Activated CD4-positive, CD25-positive, alpha-beta regulatory T cell treated with anti-CD3 and anti-CD28 coated beads, Interleukin-2, amount 50 U/mL, for 24 hours (primary cell): ENCODE measurements at regions not wholly inside any gene's neighbourhood (a gene's known extent, or its start where the extent isn't known, plus 50 kb on each side); places are given as distances from the start of the nearest gene placed in this dataset.
A peak's percentile ranks its signal among the peaks of the same experiment; 100 is the strongest.
"Not testable (repeated sequence)": the region's sequence is repeated elsewhere in the genome, so short reads cannot be mapped to it uniquely, and the experiment has no call there.

Source experiments
- ATAC-seq, 2 donors: fragments of 150-1000 bp; cut with Tn5 transposase; one replicate each; pipeline ENCODE4 v1.10.0; 2021; ENCODE audit warnings: mild to moderate bottlenecking in 1 of 2, moderate library complexity in 1 of 2

DNA sequence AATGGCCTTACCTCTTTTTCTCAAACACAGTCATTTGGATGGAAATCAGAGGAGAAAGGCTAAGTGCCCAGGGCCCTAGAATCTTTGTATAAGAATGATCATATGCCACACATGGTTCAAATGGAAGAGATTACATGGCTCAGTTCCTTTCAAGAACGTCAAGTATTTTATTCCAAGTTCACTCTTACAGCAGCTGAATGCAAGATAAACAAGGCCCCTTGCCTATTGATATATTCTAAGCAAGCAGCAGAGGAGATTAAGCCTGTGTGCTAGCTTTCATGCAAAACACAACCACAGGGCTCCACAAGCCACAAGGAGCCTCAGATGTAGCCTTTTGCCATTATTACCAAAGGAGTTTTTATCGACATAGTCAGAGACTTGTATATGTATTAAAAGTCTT, 55.3 kb upstream of the SLCO6A1 start:
- ATAC-seq, result no peak

- ATAC-seq, result no peak
Observed at GRCh38 chr5:102554728-102555127, 55.9 kb upstream of the SLCO6A1 start.

GRCh38 chr5:102561894-102562760, 63.3 kb upstream of the SLCO6A1 start:
- ATAC-seq, result no peak

DNA sequence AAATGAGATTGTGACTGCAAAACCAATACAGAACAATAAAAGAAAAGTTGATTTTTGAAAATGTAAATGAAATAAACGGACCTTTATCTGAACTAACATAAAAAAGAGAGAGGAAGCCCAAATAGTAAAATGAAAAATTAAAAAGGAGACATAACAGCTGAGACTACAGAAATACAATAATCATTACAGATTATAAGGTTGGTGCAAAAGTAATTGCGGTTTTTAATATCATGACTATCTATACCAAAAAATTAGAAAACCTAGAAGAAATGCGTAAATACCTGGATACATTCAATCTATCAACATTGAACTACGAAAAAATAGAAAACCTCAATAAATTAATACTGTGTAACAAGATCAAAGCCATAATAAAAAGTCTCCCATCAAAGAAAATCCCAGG, 71.9 kb upstream of the SLCO6A1 start:
- ATAC-seq, result no peak

- ATAC-seq, result no peak
Observed at GRCh38 chr5:102578362-102578761, 79.6 kb upstream of the SLCO6A1 start.

DNA sequence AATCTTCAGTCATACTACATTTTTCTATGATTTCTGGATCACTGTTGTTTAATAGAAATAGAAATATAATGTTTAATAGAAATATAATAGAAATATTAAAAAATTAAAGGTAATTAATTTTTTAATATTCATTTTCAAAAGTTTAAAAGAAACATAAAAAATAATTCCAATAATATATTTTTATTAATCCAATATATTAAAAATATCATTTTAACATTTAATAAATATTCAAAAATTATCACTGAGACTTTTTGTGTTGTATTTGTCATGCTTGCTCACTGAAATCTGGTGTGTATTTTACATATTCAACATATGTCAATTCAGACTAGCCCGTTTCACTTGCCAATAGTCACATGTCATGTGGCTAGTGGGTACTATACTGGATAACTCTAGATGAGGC, 80.6 kb upstream of the SLCO6A1 start:
- ATAC-seq, result no peak

GRCh38 chr5:102581011-102581410, 82.2 kb upstream of the SLCO6A1 start:
- ATAC-seq, result no peak

DNA sequence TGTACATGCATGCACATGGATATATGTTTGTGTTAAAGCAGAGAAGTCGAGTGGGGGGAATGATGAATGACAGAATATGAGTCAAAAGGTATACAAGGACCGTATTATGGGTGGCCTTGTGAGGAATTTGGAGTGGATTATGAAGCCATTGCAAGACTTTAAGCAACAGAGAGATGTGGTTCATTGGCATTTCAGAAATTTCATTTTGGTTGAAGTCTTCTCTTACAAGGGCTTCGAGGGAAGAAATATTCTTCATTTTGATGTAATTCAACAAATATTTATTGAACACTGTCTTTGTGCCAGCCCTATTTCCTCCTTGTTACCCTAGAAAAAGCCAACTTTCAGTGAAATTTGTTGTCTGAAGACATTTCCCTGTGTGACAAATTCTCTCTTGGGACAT, 83.9 kb upstream of the SLCO6A1 start:
- no peak for ATAC-seq

DNA sequence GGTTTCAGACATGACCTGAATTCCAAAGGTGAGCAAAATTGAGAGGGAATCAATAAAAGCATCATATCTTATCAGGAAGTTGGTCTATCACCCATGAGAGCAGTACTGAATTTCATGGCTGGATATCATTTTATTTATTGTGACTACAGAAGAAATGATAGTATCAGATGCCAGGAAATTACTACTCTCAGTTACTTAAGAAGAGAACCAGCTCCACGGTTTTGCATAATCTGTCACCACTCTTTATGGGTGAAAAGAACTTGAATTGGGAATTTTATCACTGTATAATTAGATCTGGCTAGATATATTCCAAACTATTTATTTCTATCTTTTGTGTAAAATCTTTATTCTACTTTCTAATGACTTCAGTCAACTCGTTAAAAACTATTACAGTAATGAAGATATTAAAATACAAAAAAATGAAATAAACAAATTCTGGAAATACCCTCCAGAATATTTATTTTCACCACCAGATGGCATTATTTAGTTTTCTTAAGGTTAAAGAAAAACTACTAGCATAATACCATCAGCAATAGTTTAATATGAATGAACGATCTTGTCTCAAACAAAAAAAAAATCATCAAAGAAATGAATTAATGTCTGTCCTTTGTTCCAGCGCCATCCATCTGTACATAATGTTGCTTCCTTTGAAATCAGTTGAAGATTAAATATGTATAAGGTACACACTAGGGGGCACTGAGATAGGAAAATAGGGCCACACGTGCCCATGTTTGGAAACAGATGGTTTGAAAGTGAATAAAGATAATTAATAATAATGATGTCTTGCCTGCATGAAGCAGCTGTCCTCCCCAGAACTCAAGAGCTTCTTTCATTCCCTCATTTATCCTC, 84.7 kb upstream of the SLCO6A1 start:
- no peak for ATAC-seq

DNA sequence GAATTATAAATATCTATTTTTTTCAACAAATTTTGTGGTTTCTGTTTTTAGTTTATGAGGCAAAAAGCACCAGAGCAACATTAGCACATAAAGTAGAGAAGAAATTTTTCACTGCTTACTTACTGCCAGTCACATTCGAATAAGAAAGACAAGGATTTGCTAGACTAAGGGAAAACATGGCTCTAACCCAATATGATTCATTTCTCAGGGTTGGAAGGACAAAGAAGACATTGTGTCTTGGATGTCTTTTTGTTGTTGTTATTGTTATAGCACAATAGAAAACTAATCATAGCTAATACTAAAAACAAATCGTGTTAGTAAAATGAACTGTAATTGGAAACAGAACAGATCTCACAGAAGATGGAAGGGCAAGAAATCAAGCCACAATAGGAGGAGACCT, 90.9 kb upstream of the SLCO6A1 start:
- ATAC-seq, result no peak

DNA sequence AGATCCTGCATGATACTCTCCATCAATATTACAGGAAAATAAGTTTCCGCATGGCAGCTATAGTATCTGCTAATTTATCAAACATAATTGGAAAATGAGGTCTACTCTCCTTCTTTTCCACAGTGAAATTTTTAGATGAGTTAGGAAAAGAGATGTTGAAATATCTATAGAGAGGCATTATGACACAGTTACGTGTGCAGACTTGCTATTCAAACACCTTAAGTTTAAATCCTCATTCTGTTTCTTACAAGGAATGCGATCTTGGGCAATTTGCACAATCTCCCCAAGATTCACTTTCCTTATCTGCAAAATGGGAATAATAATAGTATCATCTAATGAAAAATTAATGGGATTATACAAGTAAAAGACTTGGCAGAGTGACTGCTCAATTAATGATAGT, 91.7 kb upstream of the SLCO6A1 start:
- no peak for ATAC-seq

DNA sequence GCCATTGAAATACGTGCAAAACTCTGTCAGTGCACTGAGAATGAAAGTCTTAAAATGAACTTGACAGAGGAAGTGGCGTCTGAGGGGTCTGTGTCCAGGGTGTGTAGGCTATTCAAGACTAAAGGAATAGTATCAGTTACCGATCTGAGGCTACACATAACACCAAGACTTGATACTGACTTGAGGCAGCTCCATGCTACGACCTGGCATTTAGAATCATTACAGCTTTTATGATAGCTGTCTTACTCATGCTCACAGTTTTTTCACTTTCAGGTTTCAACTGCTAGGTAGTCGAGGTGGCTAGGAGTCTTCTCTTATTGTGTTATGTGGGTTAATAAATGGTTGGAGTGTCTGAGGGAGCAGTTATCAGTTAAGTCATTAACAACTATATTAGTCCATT, 92.8 kb upstream of the SLCO6A1 start:
- ATAC-seq, result peak; percentile 78 to 85

GRCh38 chr5:102592586-102592985, 93.8 kb upstream of the SLCO6A1 start:
- ATAC-seq, result not testable (repeated sequence)

DNA sequence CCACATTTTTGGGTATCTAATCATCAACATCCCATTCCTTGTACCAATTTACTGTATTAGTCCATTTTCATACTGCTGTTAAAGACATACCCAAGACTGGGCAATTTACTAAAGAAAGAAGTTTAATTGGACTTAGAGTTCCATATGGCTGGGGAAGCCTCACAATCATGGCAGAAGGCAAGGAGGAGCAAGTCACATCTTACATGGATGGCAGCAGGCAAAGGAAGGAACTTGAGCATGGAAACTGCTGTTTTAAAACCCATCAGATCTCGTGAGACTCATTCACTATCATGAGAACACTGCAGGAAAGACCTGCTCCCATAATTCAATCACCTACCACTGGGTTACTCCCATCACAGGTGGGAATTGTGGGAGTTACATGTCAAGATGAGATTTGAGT, 95.4 kb upstream of the SLCO6A1 start:
- no peak for ATAC-seq

- ATAC-seq, result no peak
Observed at GRCh38 chr5:102595332-102595731, 96.5 kb upstream of the SLCO6A1 start.

DNA sequence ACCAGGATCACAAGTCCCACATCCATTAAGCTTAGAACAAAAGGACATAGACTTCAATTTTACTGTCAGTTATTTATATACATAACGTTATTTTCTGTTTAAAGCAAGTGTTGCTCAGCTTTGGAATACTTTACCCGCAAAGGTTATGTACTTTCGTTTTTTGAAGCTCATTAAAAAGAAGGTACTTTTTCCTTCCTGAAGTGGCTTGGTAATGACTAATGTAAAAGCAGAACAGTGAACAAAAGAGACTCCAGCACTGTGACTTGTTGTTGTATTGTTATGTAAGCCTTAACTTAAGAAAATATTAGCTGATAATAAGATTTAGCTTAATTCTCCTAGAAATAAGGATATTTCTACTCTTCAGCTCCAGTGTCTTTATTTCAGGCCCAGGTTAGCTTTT, 97.3 kb upstream of the SLCO6A1 start:
- no peak for ATAC-seq

DNA sequence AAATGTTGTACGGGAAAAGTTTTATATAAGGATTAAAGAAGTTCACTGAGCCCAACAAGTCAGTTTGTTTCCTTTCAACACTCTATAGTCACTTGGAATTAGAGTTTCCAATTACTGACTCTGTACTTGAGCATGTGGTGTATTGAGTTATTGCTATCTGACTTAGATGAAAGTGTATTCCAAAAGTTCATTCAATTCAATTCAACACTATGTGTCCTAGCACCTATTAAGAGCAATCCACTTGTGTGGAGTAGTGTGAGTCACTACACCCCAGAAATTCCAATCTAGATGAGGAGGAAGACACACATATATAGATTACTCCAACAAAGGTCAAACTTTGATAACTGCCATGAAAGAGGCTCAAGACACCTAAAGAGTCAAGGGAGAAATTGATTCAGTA, 98.2 kb upstream of the SLCO6A1 start:
- no peak for ATAC-seq

DNA sequence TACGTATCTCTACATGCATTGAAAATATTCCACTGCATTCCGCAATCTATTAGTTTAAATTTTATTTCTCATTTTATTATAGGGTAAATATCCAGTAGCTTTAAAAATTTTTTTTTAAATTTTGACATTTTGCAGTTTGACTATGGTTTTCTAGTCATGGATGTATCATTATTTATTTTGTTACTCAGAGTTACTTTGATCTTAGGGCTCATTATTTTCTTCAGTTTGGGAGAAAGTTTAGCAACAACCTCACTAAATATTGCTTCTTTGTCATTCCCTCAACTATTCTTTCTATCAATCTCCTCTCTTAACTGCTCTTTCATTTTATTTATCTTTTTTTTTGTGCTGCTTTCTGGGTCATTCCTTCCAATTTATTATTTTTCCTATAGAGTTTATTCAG, 100.5 kb upstream of the SLCO6A1 start:
- no peak for ATAC-seq

- no peak for ATAC-seq
Observed at GRCh38 chr5:102600964-102601363, 102.2 kb upstream of the SLCO6A1 start.

- no peak for ATAC-seq
Observed at GRCh38 chr5:102603670-102604069, 104.9 kb upstream of the SLCO6A1 start.

DNA sequence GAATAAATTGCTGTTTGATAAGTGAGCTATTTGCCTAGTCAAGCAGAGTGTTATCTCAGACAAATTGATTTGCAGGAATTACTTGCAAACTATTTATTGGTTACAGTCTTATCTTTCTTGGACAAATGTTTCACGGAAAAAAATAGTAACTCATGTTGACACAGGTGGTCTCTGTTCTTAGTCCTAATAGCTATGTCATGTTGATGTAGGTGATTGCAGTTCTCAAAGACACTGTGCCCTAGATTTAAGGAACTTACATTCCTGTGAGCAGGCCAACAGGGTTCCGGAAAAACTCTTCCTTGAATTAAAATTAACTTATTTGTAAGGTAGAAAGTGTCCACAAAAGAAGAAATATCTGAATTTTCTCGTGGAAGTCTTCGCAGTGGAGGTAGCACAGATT, 109.6 kb upstream of the SLCO6A1 start:
- ATAC-seq, result no peak

GRCh38 chr5:102611312-102611711, 112.5 kb upstream of the SLCO6A1 start:
- ATAC-seq, result no peak

DNA sequence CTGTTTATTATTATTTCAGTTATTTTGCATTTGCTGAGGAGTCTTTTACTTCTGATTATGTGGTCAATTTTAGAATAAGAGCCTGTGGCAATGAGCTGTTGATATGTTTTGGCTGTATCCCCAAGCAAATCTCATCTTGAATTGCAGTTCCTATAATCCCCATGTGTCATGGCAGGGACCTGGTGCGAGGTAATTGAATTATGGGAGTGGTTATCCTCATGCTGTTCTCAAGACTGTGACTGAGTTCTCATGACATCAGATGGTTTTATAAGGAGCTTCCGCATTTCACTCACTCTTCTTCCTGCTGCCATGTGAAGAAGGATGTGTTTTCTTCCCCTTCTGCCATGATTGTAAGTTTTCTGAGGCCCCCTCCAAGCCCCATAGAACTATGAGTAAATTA, 114.9 kb upstream of the SLCO6A1 start:
- ATAC-seq, result no peak
